Adrenal gland (tissue), 9 donors: ENCODE measurements at regions not wholly inside any gene's neighbourhood (a gene's known extent, or its start where the extent isn't known, plus 50 kb on each side); places are given as distances from the start of the nearest gene placed in this dataset.

Source experiments
- DNase-seq, 7 donors: peaks; one replicate each; pipeline ENCODE4 v3.0.0-alpha.2; 2019 to 2020
- H3K27ac ChIP-seq, 5 donors: fragments of 200-600 bp; sonication (generic) in 4 of 5; 1 replicate in 3 of 5; 2 replicates in 2 of 5; pipeline versions ENCODE4 v1.5.1 to v1.8.0; 2016 to 2020; ENCODE audit warnings: mild to moderate bottlenecking in 1 of 5
- H3K27me3 ChIP-seq: fragments of 200-600 bp; 2 replicates; pipeline ENCODE4 v1.8.0; 2021
- H3K36me3 ChIP-seq, 2 donors: fragments of 200-600 bp; replicated peaks in 1 of 2; 1 replicate in 1 of 2; 2 replicates in 1 of 2; pipeline versions ENCODE4 v1.5.1 to v1.8.0; 2018 to 2022
- H3K4me1 ChIP-seq, 2 donors: fragments of 200-600 bp; replicated peaks in 1 of 2; 1 replicate in 1 of 2; 2 replicates in 1 of 2; pipeline versions ENCODE4 v1.5.1 to v1.8.0; 2018 to 2021
- H3K4me3 ChIP-seq, 4 donors: fragments of 200-600 bp; sonication (generic) in 3 of 4; one replicate each; pipeline ENCODE4 v1.5.1; 2016 to 2018
- H3K9me3 ChIP-seq, 3 donors: fragments of 200-600 bp; sonication (generic) in 1 of 3; replicated peaks in 1 of 3; 1 replicate in 2 of 3; 2 replicates in 1 of 3; pipeline versions ENCODE4 v1.5.1 to v1.8.0; 2016 to 2021
- POLR2A ChIP-seq, 2 donors: fragments of 450-650 bp; IDR thresholded peaks; one replicate each; pipeline ENCODE4 v1.6.1; 2017; ENCODE audit warnings: antibody characterized with exemption in 2 of 2, mild to moderate bottlenecking in 2 of 2, moderate library complexity in 1 of 2
- WGBS, 4 donors: extraction: QIAGEN DNeasy Blood & Tissue Kit in 2 of 4; methylation state at CpG; one replicate each; pipeline versions ENCODE4 v1.1.5 to v1.1.7; 2013 to 2017; 5-methylcytosine and 5-hydroxymethylcytosine counted together
- intact Hi-C, 2 donors: fragments of 100-400 bp; cut with DNase I; formaldehyde crosslinking; loops; one replicate each; pipeline versions ENCODE4 v1.14.1 to v1.15.0; 2022 to 2023
- TF ChIP-seq, protein P1 (sequence below), 6 experiments: fragments of 450-650 bp in 4 of 6; fragments of 200-600 bp in 2 of 6; sonication (generic) in 1 of 6; IDR thresholded peaks; 1 replicate in 5 of 6; 2 replicates in 1 of 6; pipeline versions ENCODE4 v1.5.1 to v1.8.0; 2016 to 2021; ENCODE audit warnings: antibody characterized with exemption in 6 of 6, mild to moderate bottlenecking in 2 of 6, moderate library complexity in 1 of 6
- donor health status: healthy with polysubstance abuse.
- donor health status: Bipolar disorder and iron deficiency.
- donor health status: DM: yes; HTN: yes; CAD: no.
- donor health status: DM: no; HTN: no; CAD: no.
- donor health status: DM: no; HTN: no; CAD: no.

GRCh38 chr16:73151941-73152340, 104.0 kb upstream of the ZFHX3 start:
- Histone ChIP-seq H3K9me3 (no peaks in the 10 kb centered on the region), H3K36me3 (no peaks in the 10 kb centered on the region), H3K4me1 (peaks cover 0 to 19% of the 10 kb centered on the region in 2 donors), H3K27ac (no peak overlapping the region), H3K27me3 (no peaks in the 10 kb centered on the region), H3K4me3 (no peak overlapping the region)
- intact Hi-C loops: no loop called here
- DNase-seq: no peak
- WGBS, 4 donors: 69 to 83% (median 75%) methylated on average over 6 of the region's 6 CpGs
- TF ChIP-seq POLR2A (IDR thresholded peaks at IDR 0.05): no peak
- TF ChIP-seq, protein P1, sequence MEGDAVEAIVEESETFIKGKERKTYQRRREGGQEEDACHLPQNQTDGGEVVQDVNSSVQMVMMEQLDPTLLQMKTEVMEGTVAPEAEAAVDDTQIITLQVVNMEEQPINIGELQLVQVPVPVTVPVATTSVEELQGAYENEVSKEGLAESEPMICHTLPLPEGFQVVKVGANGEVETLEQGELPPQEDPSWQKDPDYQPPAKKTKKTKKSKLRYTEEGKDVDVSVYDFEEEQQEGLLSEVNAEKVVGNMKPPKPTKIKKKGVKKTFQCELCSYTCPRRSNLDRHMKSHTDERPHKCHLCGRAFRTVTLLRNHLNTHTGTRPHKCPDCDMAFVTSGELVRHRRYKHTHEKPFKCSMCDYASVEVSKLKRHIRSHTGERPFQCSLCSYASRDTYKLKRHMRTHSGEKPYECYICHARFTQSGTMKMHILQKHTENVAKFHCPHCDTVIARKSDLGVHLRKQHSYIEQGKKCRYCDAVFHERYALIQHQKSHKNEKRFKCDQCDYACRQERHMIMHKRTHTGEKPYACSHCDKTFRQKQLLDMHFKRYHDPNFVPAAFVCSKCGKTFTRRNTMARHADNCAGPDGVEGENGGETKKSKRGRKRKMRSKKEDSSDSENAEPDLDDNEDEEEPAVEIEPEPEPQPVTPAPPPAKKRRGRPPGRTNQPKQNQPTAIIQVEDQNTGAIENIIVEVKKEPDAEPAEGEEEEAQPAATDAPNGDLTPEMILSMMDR (IDR thresholded peaks at IDR 0.05): no peak

GRCh38 chr16:73151225-73151624, 103.3 kb upstream of the ZFHX3 start:
- peak overlapping the region in 1 of 5 donors; percentile 55 for H3K27ac ChIP-seq
- intact Hi-C loops: no loop called here
- H3K36me3 ChIP-seq: no peaks in the 10 kb centered on the region
- DNase-seq: no peak
- peaks cover 0 to 19% of the 10 kb centered on the region in 2 donors for H3K4me1 ChIP-seq
- H3K27me3 ChIP-seq: no peaks in the 10 kb centered on the region
- H3K4me3 ChIP-seq: no peak overlapping the region
- TF ChIP-seq, protein P1 (IDR thresholded peaks at IDR 0.05): no peak
- TF ChIP-seq POLR2A (IDR thresholded peaks at IDR 0.05): no peak
- WGBS, 4 donors: 44 to 58% (median 51%) methylated on average over 5 of the region's 5 CpGs
- H3K9me3 ChIP-seq: no peaks in the 10 kb centered on the region

DNA sequence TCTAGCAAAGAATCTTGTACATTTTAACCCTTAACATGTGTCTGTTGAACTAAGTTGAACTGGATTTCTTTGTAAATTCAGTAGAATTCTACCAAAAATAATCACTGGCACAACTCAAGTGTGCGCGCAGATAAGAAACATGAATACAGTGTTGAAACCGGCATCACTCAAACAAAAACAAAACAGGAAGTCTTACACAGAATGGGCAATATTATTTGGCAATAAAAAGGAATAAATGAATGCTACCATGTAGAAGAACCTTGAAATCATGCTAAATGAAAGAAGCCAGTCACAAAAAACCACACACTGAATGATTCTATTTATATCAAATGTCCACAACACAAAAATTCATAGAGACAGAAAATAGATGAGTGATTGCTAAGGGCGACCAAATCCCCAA, 102.9 kb upstream of the ZFHX3 start:
- no peak for DNase-seq
- Histone ChIP-seq H3K9me3 (no peaks in the 10 kb centered on the region), H3K4me1 (peaks cover 0 to 22% of the 10 kb centered on the region in 2 donors), H3K4me3 (no peak overlapping the region), H3K27ac (no peak overlapping the region), H3K27me3 (no peaks in the 10 kb centered on the region), H3K36me3 (no peaks in the 10 kb centered on the region)
- TF ChIP-seq, protein P1 (IDR thresholded peaks at IDR 0.05): no peak
- no peak for TF ChIP-seq POLR2A (IDR thresholded peaks at IDR 0.05)
- WGBS, 4 donors: 69 to 76% (median 74%) methylated on average over 4 of the region's 4 CpGs
- intact Hi-C loops: no loop called here

GRCh38 chr16:73149334-73149733, 101.4 kb upstream of the ZFHX3 start:
- DNase-seq: no peak
- H3K27me3 ChIP-seq: no peaks in the 10 kb centered on the region
- WGBS, 4 donors: 47 to 65% (median 55%) methylated on average over 7 of the region's 7 CpGs
- no peak for TF ChIP-seq POLR2A (IDR thresholded peaks at IDR 0.05)
- TF ChIP-seq, protein P1 (IDR thresholded peaks at IDR 0.05): no peak
- peaks cover 0 to 20% of the 10 kb centered on the region in 2 donors for H3K4me1 ChIP-seq
- no peak overlapping the region for H3K27ac ChIP-seq
- intact Hi-C loops: no loop called here
- H3K9me3 ChIP-seq: no peaks in the 10 kb centered on the region
- no peaks in the 10 kb centered on the region for H3K36me3 ChIP-seq
- H3K4me3 ChIP-seq: no peak overlapping the region
